ENCODE measurements at regions not wholly inside any gene's neighbourhood (a gene's known extent, or its start where the extent isn't known, plus 50 kb on each side); places are given as distances from the start of the nearest gene placed in this dataset.

- TF ChIP-seq CTCF (IDR thresholded peaks at IDR 0.05) (no peak), ELF4 (CRISPR knock-in tag; IDR thresholded peaks at IDR 0.05; ENCODE audit: low read depth) (no peak), E2F4 (CRISPR knock-in tag; IDR thresholded peaks at IDR 0.05; ENCODE audit: borderline replicate concordance, low read depth) (no peak), ATF3 (CRISPR knock-in tag; conservative IDR thresholded peaks at IDR 0.05) (no peak), CREB1 (CRISPR knock-in tag; IDR thresholded peaks at IDR 0.05) (no peak), MAX (CRISPR knock-in tag; IDR thresholded peaks at IDR 0.05) (no peak), SMAD3 (CRISPR knock-in tag; IDR thresholded peaks at IDR 0.05; ENCODE audit: borderline replicate concordance) (no peak), IRF2 (CRISPR knock-in tag; IDR thresholded peaks at IDR 0.05; ENCODE audit: borderline replicate concordance, low read depth) (no peak), NR1H2 (CRISPR knock-in tag; IDR thresholded peaks at IDR 0.05) (no peak), JUN (CRISPR knock-in tag; IDR thresholded peaks at IDR 0.05) (no peak), ATF2 (CRISPR knock-in tag; IDR thresholded peaks at IDR 0.05; ENCODE audit: borderline replicate concordance, low read depth) (no peak), FOXK1 (CRISPR knock-in tag; IDR thresholded peaks at IDR 0.05) (no peak)
These were observed 76.3 kb upstream of the NPAS1 start for GRCh38 chr19:46943150-46943946.
